ENCODE measurements at regions not wholly inside any gene's neighbourhood (a gene's known extent, or its start where the extent isn't known, plus 50 kb on each side); places are given as distances from the start of the nearest gene placed in this dataset.
A peak's percentile ranks its signal among the peaks of the same experiment; 100 is the strongest.

- no peak for DNase-seq (ENCODE audit: low read depth)
Observed at GRCh38 chr5:158644301-158644700, 455.4 kb downstream of the EBF1 start.

DNA sequence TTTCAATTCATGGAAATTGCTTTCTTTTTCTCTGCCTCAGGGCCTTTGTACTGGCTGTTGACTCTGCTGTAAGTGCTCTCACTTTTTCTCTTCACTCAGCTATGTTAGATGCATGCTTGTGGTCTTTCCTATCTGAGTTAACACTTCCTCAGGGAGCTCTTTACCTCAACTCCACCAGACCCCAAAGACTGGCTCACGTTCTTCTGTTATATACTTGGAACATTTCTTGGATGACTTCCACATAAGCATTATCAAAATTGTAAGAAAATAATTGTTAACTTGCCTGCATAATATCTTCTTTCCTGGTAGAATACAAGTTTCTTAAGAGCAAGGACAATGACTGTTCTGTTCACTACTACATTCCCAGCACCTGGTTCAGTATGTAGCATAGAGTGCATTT is 455.9 kb downstream of the EBF1 start:
- DNase-seq (ENCODE audit: low read depth): no peak

- DNase-seq (ENCODE audit: low read depth): no peak
Observed at GRCh38 chr5:158642879-158643278, 456.8 kb downstream of the EBF1 start.

DNA sequence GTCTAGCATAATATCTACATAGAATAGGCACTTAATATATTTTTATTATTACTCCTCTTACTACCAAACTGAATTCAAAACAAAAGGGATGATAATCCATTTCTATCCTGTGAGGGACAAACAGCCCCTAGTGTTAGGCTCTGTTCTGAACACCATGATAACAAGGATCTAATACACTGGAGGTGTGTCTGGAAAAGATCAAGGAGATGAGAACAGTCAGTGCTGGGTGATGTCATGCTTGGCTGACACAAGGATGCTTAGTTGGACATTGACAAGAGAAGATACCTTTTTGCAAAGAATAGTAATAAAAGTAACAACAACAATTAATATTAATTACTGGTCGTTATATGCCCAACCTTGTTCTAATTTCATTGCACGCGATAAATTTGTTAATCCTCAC is 458.7 kb downstream of the EBF1 start:
- DNase-seq (ENCODE audit: low read depth): no peak

- peak; percentile 62 for DNase-seq (ENCODE audit: low read depth)
Observed at GRCh38 chr5:158640593-158640980, 459.1 kb downstream of the EBF1 start.

DNA sequence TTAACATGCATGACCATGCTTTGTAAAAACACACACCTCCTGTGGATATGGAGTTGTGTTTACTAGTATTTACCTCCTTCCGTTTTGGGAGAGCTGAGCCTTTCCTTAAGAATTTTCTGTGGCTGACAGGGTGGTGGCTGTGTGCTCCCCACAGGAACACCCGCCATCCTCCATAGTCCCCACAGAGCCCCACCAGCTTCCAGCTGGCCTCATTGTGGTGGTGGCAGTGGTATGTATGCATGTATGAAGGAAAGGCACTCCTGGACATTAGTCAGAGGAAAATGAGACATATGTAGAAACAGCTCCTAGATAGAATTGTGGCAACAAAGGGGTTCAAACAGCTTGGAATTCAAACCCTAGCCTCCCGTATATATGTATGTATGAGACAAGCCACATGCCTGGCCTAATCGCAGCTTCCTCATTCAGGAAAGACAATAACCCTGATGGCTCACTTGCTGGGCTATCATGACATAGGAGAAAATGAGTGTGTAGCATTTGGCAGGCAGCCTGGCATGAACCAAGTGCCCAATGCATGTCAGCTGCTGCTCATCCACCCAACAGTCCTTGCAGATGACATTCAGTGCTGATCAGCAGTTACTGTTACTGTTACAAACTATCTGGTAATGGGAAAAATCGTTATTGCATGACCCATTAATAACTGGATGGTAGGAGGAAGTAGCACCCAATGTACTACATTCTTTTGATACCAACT is 459.7 kb downstream of the EBF1 start:
- peak; percentile 58 for DNase-seq (ENCODE audit: low read depth)

DNA sequence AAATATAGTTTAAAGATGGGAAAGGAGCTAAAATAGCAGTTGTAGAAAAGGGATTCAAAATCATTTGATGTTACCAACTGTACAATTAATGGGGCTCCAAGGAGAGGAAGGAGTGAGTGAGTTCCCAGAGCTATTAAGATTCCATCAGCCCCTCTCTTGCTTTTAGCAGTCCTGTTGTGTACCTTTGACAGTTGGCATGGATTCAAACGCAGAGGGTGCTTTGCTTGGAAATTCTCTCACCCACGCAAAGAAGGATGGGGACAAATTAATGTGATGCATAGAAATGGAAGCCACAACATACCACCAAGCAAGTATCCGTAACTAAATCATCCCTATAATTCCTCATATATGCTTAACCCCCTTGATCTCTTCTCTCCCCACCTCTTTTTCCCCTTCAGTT is 461.3 kb downstream of the EBF1 start:
- no peak for DNase-seq (ENCODE audit: low read depth)

- no peak for DNase-seq (ENCODE audit: low read depth)
Observed at GRCh38 chr5:158637039-158637438, 462.7 kb downstream of the EBF1 start.

DNA sequence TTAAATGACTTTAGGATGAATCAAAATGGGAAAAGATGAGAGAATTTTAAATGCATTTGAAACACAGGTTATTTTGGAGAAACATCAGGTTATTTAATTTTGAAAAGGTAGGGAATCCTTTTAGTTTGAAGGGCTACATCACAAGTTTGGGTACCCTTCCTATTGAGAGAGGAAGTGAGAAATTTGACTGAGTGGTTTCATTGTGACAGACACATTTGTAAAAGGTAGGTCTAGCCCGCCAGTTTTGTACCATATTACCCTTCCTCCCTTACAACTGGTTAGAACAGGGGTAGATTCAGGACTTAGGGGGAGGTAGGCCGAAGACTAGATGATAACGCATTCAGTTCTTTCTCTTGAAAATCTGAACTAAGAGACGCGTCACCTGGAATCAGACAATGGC is 464.2 kb downstream of the EBF1 start:
- no peak for DNase-seq (ENCODE audit: low read depth)

- DNase-seq (ENCODE audit: low read depth): no peak
Observed at GRCh38 chr5:158634714-158635113, 465.0 kb downstream of the EBF1 start.

- DNase-seq (ENCODE audit: low read depth): no peak
Observed at GRCh38 chr5:158629591-158630312, 470.0 kb downstream of the EBF1 start.

DNA sequence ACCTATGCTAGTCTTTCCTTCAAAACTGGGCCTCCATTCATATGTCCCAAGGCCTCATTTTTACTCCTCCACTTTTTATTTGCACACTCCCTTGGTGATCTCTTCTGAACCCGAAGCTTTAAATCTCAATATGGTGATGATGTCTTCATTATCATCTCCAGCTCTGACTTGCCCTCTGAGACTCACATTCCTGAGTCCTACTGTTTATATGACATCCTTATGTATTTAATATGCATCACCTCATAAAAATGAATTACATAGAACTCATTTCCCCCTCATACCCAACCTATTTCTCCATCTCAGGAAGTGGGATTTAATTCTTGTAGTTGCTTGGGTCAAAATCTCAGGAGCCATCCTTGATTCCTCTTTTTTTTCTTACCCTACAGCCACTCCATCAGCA is 473.0 kb downstream of the EBF1 start:
- no peak for DNase-seq (ENCODE audit: low read depth)

- DNase-seq (ENCODE audit: low read depth): no peak
Observed at GRCh38 chr5:158623971-158624370, 475.7 kb downstream of the EBF1 start.

GRCh38 chr5:158621391-158621790 is 478.3 kb downstream of the EBF1 start:
- no peak for DNase-seq (ENCODE audit: low read depth)

DNA sequence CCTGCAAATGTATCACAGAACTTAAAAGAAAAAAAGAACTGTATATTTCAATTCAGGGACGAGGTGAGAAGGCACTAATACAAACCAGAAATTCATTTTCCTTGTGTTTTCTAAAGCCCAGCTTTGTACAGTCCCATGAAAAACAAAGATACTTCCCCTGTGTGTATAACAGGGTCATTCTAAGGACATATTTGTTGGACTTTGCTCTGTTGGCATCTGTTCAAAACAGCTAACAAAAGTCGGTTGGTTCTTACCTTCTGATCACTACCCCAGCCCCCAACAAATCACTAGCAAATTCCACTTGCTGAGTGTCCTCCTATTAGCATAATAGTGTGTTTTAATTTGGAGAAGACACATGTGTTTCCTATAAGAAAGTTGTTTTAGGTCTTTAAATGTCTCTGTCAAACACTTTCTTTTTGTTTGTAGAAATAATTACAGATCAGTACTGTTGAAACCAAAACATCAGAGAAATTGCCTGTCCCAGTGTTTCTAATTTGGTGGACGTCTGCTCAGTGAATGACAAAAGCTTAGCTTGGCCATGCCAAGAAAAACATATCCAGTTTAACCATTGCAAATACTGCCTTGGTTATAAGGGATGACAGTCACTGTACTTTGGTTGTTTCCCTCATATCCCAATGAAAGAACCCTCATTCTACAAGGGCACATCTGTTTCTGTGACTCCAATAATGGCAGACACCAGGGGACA is 480.5 kb downstream of the EBF1 start:
- no peak for DNase-seq (ENCODE audit: low read depth)

DNA sequence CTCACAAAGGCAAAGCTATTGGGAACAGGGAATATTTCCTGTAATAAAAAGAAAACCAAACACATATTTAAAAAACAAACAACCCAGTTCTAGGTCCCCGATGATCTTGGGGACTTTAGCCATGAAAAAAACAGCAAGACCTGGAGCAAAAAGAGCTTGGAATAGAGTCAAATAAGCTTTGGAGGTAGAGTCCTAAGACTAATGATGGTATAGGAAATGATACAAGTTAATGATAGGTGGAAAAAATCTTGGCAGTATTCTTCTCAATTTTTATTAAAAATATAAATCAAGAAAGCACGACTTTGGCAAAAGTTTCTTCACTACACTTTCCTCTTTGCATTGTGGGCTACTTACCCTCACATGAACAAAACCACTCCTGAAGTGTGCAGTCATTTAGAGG is 481.5 kb downstream of the EBF1 start:
- no peak for DNase-seq (ENCODE audit: low read depth)

GRCh38 chr5:158616707-158617106 is 483.0 kb downstream of the EBF1 start:
- DNase-seq (ENCODE audit: low read depth): no peak

GRCh38 chr5:158614951-158615350 is 484.8 kb downstream of the EBF1 start:
- peak; percentile 86 for DNase-seq (ENCODE audit: low read depth)

GRCh38 chr5:158611581-158611980 is 488.1 kb downstream of the EBF1 start:
- DNase-seq (ENCODE audit: low read depth): no peak

GRCh38 chr5:158610051-158610415 is 489.7 kb downstream of the EBF1 start:
- no peak for DNase-seq (ENCODE audit: low read depth)

DNA sequence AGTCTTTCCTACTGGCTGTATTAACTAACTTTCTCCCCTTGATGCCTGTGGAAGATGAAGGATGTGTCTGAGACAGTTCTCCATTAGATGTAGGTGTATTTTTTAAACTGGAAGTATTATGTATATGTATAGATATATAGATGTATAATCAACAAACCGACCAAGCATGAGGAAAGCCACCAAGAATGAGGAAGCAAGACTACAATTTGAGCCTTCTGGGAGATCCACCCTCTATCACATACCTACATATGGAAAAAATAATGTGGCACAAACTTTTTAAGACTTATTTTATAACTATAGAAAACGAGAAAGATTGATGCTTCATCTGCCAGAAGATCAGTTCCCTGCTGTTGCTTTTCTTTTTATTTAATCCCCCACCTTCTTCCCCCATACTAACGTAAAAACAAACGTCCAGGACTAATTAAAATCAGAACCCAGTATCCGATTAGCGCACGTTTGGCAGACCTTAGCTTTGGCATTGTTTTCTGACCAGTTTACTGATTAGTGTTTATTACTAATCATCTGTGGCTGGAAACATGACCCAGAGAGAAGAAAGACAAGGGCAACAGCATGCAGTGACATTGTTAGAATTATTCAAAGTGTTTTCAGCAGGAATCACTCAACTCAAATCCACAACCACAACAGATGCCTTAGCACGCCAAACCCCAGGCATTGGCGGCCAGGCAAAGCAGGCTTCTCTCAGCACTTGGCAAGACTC is 490.2 kb downstream of the EBF1 start:
- no peak for DNase-seq (ENCODE audit: low read depth)

DNA sequence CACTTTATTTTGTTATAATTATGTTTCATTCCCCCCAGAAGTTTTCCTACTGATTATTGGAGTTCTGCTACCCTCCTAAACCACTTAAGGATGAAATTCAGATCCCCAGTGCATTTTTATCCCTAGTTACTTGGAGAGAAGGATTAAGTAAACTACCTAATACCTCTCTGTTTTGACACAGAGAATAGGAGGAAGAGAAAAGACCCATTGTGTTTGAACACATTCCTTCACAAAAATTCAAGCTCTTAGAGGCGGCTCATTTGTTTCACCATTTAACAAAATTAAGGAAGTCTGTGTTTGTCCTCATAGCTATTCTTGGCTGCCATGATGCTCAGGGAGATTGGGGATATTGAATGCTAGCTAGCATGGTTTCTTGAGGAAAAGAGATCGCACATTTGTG is 492.6 kb downstream of the EBF1 start:
- no peak for DNase-seq (ENCODE audit: low read depth)

DNA sequence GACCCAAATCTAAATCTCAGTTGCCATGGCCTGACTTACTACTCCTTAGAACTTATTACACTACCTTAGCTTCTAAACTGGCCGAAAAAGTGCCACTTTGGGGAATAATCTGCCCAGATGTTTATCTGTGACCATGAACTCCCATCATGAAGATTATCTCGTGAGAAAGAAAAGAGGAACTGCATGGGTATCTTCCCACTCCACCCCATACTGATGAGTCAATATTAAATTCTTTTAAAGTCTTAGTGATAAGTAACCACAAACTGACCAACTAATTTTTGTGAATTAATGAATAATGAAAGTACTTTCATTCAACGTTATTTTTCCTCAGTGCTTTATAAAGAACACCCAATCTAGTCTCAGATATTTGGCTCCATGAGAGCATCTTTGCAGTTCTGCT is 493.5 kb downstream of the EBF1 start:
- no peak for DNase-seq (ENCODE audit: low read depth)

Data from stromal cell of bone marrow (primary cell).